GM23338 (cell line): ENCODE measurements at regions not wholly inside any gene's neighbourhood (a gene's known extent, or its start where the extent isn't known, plus 50 kb on each side); places are given as distances from the start of the nearest gene placed in this dataset.
A peak's percentile ranks its signal among the peaks of the same experiment; 100 is the strongest.

Source experiments
- ATAC-seq: fragments of 200-7000 bp; cut with Tn5 transposase; 3 replicates; pipeline ENCODE4 v1.9.1; 2020
- DNase-seq: peaks from one replicate; pipeline ENCODE4 v3.0.0-alpha.2; 2015; ENCODE audit warnings: low spot score
- H2AFZ ChIP-seq: fragments of 200-600 bp; sonication (generic); 2 replicates; pipeline ENCODE4 v1.8.0; 2016; ENCODE audit warnings: antibody characterized with exemption, mild to moderate bottlenecking, moderate library complexity
- H3F3A ChIP-seq: fragments of 200-600 bp; sonication (generic); replicated peaks from 2 replicates; pipeline ENCODE4 v1.8.0; 2017; ENCODE audit warnings: antibody characterized with exemption, mixed run types, low read depth
- H3K27ac ChIP-seq: fragments of 200-600 bp; sonication (generic); 2 replicates; pipeline ENCODE4 v1.6.1; 2016; ENCODE audit warnings: low read depth
- H3K27me3 ChIP-seq: fragments of 200-600 bp; sonication (generic); 2 replicates; pipeline ENCODE4 v1.8.0; 2016; ENCODE audit warnings: mild to moderate bottlenecking, mixed run types, moderate library complexity; ENCODE audit not compliant: insufficient read depth
- H3K36me3 ChIP-seq: fragments of 200-600 bp; sonication (generic); 2 replicates; pipeline ENCODE4 v1.8.0; 2016; ENCODE audit warnings: mild to moderate bottlenecking; ENCODE audit not compliant: insufficient read depth
- H3K4me1 ChIP-seq: fragments of 200-600 bp; sonication (generic); 2 replicates; pipeline ENCODE4 v1.8.0; 2016; ENCODE audit warnings: mild to moderate bottlenecking, moderate library complexity; ENCODE audit not compliant: insufficient read depth
- H3K4me2 ChIP-seq: fragments of 200-600 bp; sonication (generic); 2 replicates; pipeline ENCODE4 v1.7.1; 2017; ENCODE audit warnings: mixed run types
- H3K4me3 ChIP-seq: fragments of 200-600 bp; sonication (generic); 2 replicates; pipeline ENCODE4 v1.6.1; 2016; ENCODE audit warnings: mixed run types
- H3K79me2 ChIP-seq: fragments of 200-600 bp; sonication (generic); replicated peaks from 2 replicates; pipeline ENCODE4 v1.8.0; 2017; ENCODE audit warnings: mild to moderate bottlenecking; ENCODE audit not compliant: insufficient read depth
- H3K9me2 ChIP-seq: fragments of 200-600 bp; sonication (generic); 2 replicates; pipeline ENCODE4 v1.8.0; 2017; ENCODE audit not compliant: insufficient read depth
- H4K20me1 ChIP-seq: fragments of 200-600 bp; sonication (generic); replicated peaks from 2 replicates; pipeline ENCODE4 v1.8.0; 2017; ENCODE audit warnings: mild to moderate bottlenecking; ENCODE audit not compliant: insufficient read depth
- H3K27ac Mint-ChIP-seq: 2 replicates; pipeline ENCODE4 v1.8.0; 2020; ENCODE audit warnings: inconsistent platforms, mild to moderate bottlenecking, moderate library complexity, mixed read lengths
- H3K27me3 Mint-ChIP-seq: 3 replicates; pipeline ENCODE4 v1.8.0; 2022; ENCODE audit warnings: low read depth, mild to moderate bottlenecking, moderate library complexity, mixed read lengths, inconsistent platforms; ENCODE audit not compliant: insufficient read depth, poor library complexity
- H3K36me3 Mint-ChIP-seq: 3 replicates; pipeline ENCODE4 v1.8.0; 2021; ENCODE audit warnings: low read depth, mild to moderate bottlenecking, inconsistent platforms, moderate library complexity, mixed read lengths
- H3K4me1 Mint-ChIP-seq: 3 replicates; pipeline ENCODE4 v1.8.0; 2020; ENCODE audit warnings: mild to moderate bottlenecking, inconsistent platforms, mixed read lengths
- H3K4me3 Mint-ChIP-seq: 3 replicates; pipeline ENCODE4 v1.8.0; 2021; ENCODE audit warnings: moderate library complexity, mild to moderate bottlenecking, inconsistent platforms, mixed read lengths
- H3K9me3 Mint-ChIP-seq: 3 replicates; pipeline ENCODE4 v1.8.0; 2020; ENCODE audit warnings: moderate library complexity, mild to moderate bottlenecking, inconsistent platforms, mixed read lengths
- EZH2 ChIP-seq: fragments of 200-600 bp; sonication (generic); IDR thresholded peaks from one replicate; pipeline ENCODE4 v1.8.0; 2017; ENCODE audit warnings: antibody characterized with exemption, mild to moderate bottlenecking, low read depth; ENCODE audit not compliant: unreplicated experiment
- POLR2AphosphoS5 ChIP-seq: IDR thresholded peaks from 2 replicates; pipeline ENCODE4 v1.6.1; 2016; ENCODE audit warnings: antibody characterized with exemption, low read depth
- STAT1 ChIP-seq: IDR thresholded peaks from one replicate; pipeline ENCODE4 v1.6.1; 2016; ENCODE audit warnings: antibody characterized with exemption; ENCODE audit not compliant: unreplicated experiment
- ZNF114 ChIP-seq: fragments of 250-450 bp; sonication (Bioruptor Pico); IDR thresholded peaks from 2 replicates; pipeline ENCODE4 v1.5.0; 2020; ENCODE audit warnings: mild to moderate bottlenecking, moderate library complexity
- TF ChIP-seq, protein P1 (sequence below): fragments of 250-450 bp; sonication (Bioruptor Pico); IDR thresholded peaks from 2 replicates; pipeline ENCODE4 v1.5.0; 2020; ENCODE audit warnings: mild to moderate bottlenecking, moderate library complexity
- TF ChIP-seq, protein P2 (sequence below), 2 experiments: fragments of 200-600 bp in 1 of 2; sonication (generic) in 1 of 2; conservative IDR thresholded peaks; 2 replicates each; pipeline versions ENCODE4 v1.5.1 to v1.6.1; 2016 to 2017; ENCODE audit warnings: antibody characterized with exemption in 2 of 2, low read depth in 2 of 2, mild to moderate bottlenecking in 2 of 2, moderate library complexity in 1 of 2
- TF ChIP-seq, protein P3 (sequence below): IDR thresholded peaks from 2 replicates; pipeline ENCODE4 v1.6.1; 2016; ENCODE audit warnings: antibody characterized with exemption

DNA sequence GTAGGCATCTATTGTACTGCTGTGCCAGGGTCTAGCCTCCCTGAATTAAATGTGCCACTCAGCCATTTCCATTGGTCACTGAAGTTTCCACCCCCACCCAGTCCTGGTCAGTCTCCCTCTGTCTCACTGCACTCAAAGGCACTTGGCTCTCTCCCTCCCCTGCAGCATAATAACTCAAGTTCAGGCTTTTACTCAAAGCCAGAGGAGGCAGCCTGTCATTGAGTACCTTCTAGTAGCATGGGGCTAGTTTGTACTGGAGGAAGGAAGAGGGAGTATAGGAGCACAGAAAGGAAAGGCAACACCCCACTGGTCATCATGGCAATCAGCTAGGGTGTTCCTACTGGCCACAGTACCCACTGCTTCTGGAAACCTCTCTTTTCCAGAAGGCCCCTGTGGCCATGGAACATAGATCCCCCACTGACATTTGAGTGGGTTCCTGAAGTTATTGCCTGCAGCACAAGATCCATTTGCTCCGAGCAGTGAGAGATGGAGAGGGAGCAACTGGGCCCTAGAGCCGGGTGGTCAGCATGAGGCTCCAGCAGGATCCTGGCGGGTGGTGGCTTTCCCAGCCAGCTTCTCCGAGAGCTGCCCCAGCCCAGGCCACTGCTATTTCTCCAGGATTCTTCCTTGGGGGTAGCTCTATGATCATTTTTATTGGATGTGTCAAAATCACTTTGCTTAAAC, 89.9 kb upstream of the CPEB4 start:
- Histone ChIP-seq H3K36me3 (no peaks in the 10 kb centered on the region), H3K4me2 (no peak overlapping the region), H2AFZ (peak overlapping the region; percentile 32; the same call in 1 of the 2 replicates), H3F3A (no peaks in the 10 kb centered on the region), H3K4me1 (no peaks in the 10 kb centered on the region), H3K4me3 (no peak overlapping the region), H3K79me2 (no peaks in the 10 kb centered on the region), H3K9me2 (0 out of 2 replicates have a peak, but pooled peaks cover 3% of the 10 kb centered on the region), H3K27ac (no peak overlapping the region), H4K20me1 (no peaks in the 10 kb centered on the region), H3K27me3 (no peaks in the 10 kb centered on the region)
- H3K4me1 Mint-ChIP-seq = peaks cover 5% of the 10 kb centered on the region; the same call in 2 of the 3 replicates
- TF ChIP-seq POLR2AphosphoS5 (no peak), STAT1 (no peak), EZH2 (no peak), ZNF114 (no peak)
- TF ChIP-seq, protein P1, sequence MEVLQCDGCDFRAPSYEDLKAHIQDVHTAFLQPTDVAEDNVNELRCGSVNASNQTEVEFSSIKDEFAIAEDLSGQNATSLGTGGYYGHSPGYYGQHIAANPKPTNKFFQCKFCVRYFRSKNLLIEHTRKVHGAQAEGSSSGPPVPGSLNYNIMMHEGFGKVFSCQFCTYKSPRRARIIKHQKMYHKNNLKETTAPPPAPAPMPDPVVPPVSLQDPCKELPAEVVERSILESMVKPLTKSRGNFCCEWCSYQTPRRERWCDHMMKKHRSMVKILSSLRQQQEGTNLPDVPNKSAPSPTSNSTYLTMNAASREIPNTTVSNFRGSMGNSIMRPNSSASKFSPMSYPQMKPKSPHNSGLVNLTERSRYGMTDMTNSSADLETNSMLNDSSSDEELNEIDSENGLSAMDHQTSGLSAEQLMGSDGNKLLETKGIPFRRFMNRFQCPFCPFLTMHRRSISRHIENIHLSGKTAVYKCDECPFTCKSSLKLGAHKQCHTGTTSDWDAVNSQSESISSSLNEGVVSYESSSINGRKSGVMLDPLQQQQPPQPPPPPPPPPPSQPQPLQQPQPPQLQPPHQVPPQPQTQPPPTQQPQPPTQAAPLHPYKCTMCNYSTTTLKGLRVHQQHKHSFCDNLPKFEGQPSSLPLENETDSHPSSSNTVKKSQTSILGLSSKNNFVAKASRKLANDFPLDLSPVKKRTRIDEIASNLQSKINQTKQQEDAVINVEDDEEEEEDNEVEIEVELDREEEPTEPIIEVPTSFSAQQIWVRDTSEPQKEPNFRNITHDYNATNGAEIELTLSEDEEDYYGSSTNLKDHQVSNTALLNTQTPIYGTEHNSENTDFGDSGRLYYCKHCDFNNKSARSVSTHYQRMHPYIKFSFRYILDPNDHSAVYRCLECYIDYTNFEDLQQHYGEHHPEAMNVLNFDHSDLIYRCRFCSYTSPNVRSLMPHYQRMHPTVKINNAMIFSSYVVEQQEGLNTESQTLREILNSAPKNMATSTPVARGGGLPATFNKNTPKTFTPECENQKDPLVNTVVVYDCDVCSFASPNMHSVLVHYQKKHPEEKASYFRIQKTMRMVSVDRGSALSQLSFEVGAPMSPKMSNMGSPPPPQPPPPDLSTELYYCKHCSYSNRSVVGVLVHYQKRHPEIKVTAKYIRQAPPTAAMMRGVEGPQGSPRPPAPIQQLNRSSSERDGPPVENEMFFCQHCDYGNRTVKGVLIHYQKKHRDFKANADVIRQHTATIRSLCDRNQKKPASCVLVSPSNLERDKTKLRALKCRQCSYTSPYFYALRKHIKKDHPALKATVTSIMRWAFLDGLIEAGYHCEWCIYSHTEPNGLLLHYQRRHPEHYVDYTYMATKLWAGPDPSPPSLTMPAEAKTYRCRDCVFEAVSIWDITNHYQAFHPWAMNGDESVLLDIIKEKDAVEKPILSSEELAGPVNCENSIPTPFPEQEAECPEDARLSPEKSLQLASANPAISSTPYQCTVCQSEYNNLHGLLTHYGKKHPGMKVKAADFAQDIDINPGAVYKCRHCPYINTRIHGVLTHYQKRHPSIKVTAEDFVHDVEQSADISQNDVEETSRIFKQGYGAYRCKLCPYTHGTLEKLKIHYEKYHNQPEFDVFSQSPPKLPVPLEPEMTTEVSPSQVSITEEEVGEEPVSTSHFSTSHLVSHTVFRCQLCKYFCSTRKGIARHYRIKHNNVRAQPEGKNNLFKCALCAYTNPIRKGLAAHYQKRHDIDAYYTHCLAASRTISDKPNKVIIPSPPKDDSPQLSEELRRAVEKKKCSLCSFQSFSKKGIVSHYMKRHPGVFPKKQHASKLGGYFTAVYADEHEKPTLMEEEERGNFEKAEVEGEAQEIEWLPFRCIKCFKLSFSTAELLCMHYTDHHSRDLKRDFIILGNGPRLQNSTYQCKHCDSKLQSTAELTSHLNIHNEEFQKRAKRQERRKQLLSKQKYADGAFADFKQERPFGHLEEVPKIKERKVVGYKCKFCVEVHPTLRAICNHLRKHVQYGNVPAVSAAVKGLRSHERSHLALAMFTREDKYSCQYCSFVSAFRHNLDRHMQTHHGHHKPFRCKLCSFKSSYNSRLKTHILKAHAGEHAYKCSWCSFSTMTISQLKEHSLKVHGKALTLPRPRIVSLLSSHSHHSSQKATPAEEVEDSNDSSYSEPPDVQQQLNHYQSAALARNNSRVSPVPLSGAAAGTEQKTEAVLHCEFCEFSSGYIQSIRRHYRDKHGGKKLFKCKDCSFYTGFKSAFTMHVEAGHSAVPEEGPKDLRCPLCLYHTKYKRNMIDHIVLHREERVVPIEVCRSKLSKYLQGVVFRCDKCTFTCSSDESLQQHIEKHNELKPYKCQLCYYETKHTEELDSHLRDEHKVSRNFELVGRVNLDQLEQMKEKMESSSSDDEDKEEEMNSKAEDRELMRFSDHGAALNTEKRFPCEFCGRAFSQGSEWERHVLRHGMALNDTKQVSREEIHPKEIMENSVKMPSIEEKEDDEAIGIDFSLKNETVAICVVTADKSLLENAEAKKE (CRISPR knock-in tag) = no peak
- TF ChIP-seq, protein P2, sequence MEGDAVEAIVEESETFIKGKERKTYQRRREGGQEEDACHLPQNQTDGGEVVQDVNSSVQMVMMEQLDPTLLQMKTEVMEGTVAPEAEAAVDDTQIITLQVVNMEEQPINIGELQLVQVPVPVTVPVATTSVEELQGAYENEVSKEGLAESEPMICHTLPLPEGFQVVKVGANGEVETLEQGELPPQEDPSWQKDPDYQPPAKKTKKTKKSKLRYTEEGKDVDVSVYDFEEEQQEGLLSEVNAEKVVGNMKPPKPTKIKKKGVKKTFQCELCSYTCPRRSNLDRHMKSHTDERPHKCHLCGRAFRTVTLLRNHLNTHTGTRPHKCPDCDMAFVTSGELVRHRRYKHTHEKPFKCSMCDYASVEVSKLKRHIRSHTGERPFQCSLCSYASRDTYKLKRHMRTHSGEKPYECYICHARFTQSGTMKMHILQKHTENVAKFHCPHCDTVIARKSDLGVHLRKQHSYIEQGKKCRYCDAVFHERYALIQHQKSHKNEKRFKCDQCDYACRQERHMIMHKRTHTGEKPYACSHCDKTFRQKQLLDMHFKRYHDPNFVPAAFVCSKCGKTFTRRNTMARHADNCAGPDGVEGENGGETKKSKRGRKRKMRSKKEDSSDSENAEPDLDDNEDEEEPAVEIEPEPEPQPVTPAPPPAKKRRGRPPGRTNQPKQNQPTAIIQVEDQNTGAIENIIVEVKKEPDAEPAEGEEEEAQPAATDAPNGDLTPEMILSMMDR (conservative IDR thresholded peaks at IDR 0.05; ENCODE audit: low read depth in 2 of 2) = no peak
- TF ChIP-seq, protein P3, sequence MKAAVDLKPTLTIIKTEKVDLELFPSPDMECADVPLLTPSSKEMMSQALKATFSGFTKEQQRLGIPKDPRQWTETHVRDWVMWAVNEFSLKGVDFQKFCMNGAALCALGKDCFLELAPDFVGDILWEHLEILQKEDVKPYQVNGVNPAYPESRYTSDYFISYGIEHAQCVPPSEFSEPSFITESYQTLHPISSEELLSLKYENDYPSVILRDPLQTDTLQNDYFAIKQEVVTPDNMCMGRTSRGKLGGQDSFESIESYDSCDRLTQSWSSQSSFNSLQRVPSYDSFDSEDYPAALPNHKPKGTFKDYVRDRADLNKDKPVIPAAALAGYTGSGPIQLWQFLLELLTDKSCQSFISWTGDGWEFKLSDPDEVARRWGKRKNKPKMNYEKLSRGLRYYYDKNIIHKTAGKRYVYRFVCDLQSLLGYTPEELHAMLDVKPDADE = no peak
- H3K4me3 Mint-ChIP-seq = no peak overlapping the region
- ATAC-seq (no peak), DNase-seq (no peak)
- no peak overlapping the region for H3K27ac Mint-ChIP-seq
- no peaks in the 10 kb centered on the region for H3K36me3 Mint-ChIP-seq
- H3K27me3 Mint-ChIP-seq = peaks cover 5% of the 10 kb centered on the region
- H3K9me3 Mint-ChIP-seq = no peaks in the 10 kb centered on the region
